Keratinocyte (primary cell): ENCODE measurements at regions not wholly inside any gene's neighbourhood (a gene's known extent, or its start where the extent isn't known, plus 50 kb on each side); places are given as distances from the start of the nearest gene placed in this dataset.

Experiments
- DNase-seq: peaks from one replicate; pipeline ENCODE4 v3.0.0-alpha.2; 2011; ENCODE audit warnings: low read depth, missing footprints, low spot score
- FAIRE-seq: peaks from 2 replicates; lab custom pipeline; 2011; peaks lifted over from hg19 to GRCh38; lab: Jason Lieb, UNC
- H2AFZ ChIP-seq: 2 replicates; pipeline ENCODE4 v1.6.0; 2012; ENCODE audit warnings: low read length, control low read depth, inconsistent platforms; ENCODE audit not compliant: control insufficient read depth
- H3K27ac ChIP-seq: 2 replicates; pipeline ENCODE4 v1.5.1; 2011; ENCODE audit warnings: low read length; ENCODE audit not compliant: control insufficient read depth, insufficient read depth
- H3K27me3 ChIP-seq: 3 replicates; pipeline ENCODE4 v1.6.0; 2011; ENCODE audit warnings: low read length; ENCODE audit not compliant: control insufficient read depth, insufficient read depth; ENCODE audit errors: extremely low read depth
- H3K36me3 ChIP-seq, 2 experiments: 2 replicates in 1 of 2; 3 replicates in 1 of 2; pipeline ENCODE4 v1.5.1; 2011; ENCODE audit warnings: low read length in 2 of 2, mild to moderate bottlenecking in 1 of 2; ENCODE audit not compliant: control insufficient read depth in 2 of 2, insufficient read depth in 2 of 2; ENCODE audit errors: extremely low read depth in 1 of 2
- H3K4me1 ChIP-seq: 3 replicates; pipeline ENCODE4 v1.5.1; 2011; ENCODE audit warnings: low read length; ENCODE audit not compliant: control insufficient read depth, insufficient read depth; ENCODE audit errors: extremely low read depth
- H3K4me2 ChIP-seq: 3 replicates; pipeline ENCODE4 v1.6.0; 2011; ENCODE audit warnings: low read depth, low read length; ENCODE audit not compliant: control insufficient read depth, insufficient read depth; ENCODE audit errors: extremely low read depth
- H3K4me3 ChIP-seq, 3 experiments: fragments of 200-600 bp in 1 of 3; sonication (generic) in 1 of 3; 2 replicates in 2 of 3; 3 replicates in 1 of 3; pipeline ENCODE4 v1.5.1; 2011 to 2016; ENCODE audit warnings: low read length in 3 of 3, mild to moderate bottlenecking in 3 of 3, control low read depth in 2 of 3, inconsistent platforms in 1 of 3, low read depth in 1 of 3, mixed read lengths in 1 of 3, mixed run types in 1 of 3, moderate library complexity in 1 of 3; ENCODE audit not compliant: control insufficient read depth in 2 of 3, insufficient read depth in 2 of 3; ENCODE audit errors: extremely low read depth in 1 of 3
- H3K79me2 ChIP-seq: 2 replicates; pipeline ENCODE4 v1.6.0; 2012; ENCODE audit warnings: low read length; ENCODE audit not compliant: control insufficient read depth, insufficient read depth
- H3K9ac ChIP-seq: 3 replicates; pipeline ENCODE4 v1.6.0; 2011; ENCODE audit warnings: low read length; ENCODE audit not compliant: control insufficient read depth, insufficient read depth; ENCODE audit errors: extremely low read depth
- H3K9me1 ChIP-seq: 3 replicates; pipeline ENCODE4 v1.6.0; 2011; ENCODE audit warnings: low read length; ENCODE audit not compliant: control insufficient read depth, insufficient read depth; ENCODE audit errors: extremely low read depth
- H3K9me3 ChIP-seq: 2 replicates; pipeline ENCODE4 v1.5.1; 2012; ENCODE audit warnings: low read depth, low read length; ENCODE audit not compliant: control insufficient read depth
- H4K20me1 ChIP-seq: 3 replicates; pipeline ENCODE4 v1.6.0; 2011; ENCODE audit warnings: low read length; ENCODE audit not compliant: control insufficient read depth, insufficient read depth; ENCODE audit errors: extremely low read depth
- CTCF ChIP-seq, 3 experiments: IDR thresholded peaks in 1 of 3; conservative IDR thresholded peaks in 1 of 3; optimal IDR thresholded peaks in 1 of 3; 2 replicates in 2 of 3; 3 replicates in 1 of 3; pipeline versions ENCODE3 to v1.5.1; 2011; ENCODE audit warnings: low read length in 3 of 3, mild to moderate bottlenecking in 3 of 3, moderate library complexity in 2 of 3, control low read depth in 1 of 3, inconsistent platforms in 1 of 3; ENCODE audit not compliant: insufficient read depth in 2 of 3; ENCODE audit errors: extremely low read depth in 1 of 3
- EZH2 ChIP-seq: IDR thresholded peaks from one replicate; pipeline ENCODE4 v1.6.1; 2012; ENCODE audit warnings: inconsistent platforms, mild to moderate bottlenecking, low read length, moderate library complexity
- dilution Hi-C: fragments of 300-500 bp; cut with MboI; formaldehyde crosslinking; loops from one replicate; pipeline ENCODE4 v1.7.0; 2020; ENCODE audit warnings: low sequenced_read_pairs; ENCODE audit not compliant: extremely low pct_ligation_motif_present

DNA sequence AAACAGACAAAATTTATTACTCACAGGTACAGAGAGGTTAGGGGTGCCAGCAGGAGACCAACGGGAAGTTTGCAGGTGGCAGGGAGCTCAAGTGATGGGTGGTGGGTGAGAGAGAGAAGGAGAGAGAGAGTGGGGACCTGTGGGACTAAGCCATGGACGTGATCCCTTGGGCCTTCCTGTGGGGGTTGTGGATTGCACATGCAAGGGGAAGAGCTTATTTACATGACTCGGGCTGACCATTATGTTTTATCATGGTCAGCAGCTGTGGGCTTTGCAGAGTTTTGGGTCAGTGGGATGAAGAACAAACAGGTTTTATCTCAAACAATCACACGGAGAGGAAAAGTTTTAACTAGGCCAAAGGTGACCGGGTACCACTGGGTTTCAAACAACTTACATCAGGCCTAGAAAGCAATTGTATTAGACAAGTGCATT lies 156.2 kb upstream of the EXOC2 start:
- no peaks in the 10 kb centered on the region for H3K79me2 ChIP-seq
- H3K4me3 ChIP-seq: no peak overlapping the region
- H3K9ac ChIP-seq: no peak overlapping the region
- H3K27ac ChIP-seq: no peak overlapping the region
- H3K4me2 ChIP-seq: no peak overlapping the region
- TF ChIP-seq EZH2: no peak
- no peak for TF ChIP-seq CTCF (optimal IDR thresholded peaks at IDR 0.05 in 1 of 3, IDR thresholded peaks at IDR 0.05 in 1 of 3, conservative IDR thresholded peaks at IDR 0.05 in 1 of 3; ENCODE audit: extremely low read depth in 1 of 3, insufficient read depth in 2 of 3, low read length in 3 of 3)
- DNase-seq (no peak), FAIRE-seq (no peak)
- no peaks in the 10 kb centered on the region for H3K27me3 ChIP-seq
- H3K9me3 ChIP-seq: no peaks in the 10 kb centered on the region
- no peaks in the 10 kb centered on the region for H4K20me1 ChIP-seq
- no peaks in the 10 kb centered on the region for H3K9me1 ChIP-seq
- H3K36me3 ChIP-seq: no peaks in the 10 kb centered on the region
- no peak overlapping the region for H2AFZ ChIP-seq
- no peaks in the 10 kb centered on the region for H3K4me1 ChIP-seq
- dilution Hi-C loops: no loop called here

DNA sequence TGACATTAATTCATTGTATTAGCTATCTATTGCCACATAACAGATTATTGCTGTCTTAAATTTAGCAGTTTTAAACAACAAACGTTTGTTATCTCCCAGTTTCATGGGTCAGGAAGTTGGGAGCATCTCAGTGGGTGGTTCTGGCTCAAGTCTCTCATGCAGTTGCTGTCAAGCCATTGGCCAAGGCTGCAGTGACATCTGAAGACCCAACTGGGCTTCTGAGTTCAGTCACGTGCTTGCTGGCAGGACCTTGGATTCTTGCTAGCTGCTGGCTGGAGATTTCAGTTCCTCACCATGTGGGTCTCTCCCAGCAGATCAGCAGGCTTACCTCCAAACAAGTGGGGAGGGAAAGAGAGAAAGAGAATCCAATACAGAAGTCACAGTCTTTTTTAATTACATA lies 152.6 kb upstream of the EXOC2 start:
- FAIRE-seq (no peak), DNase-seq (no peak)
- Histone ChIP-seq H2AFZ (no peak overlapping the region), H3K4me1 (no peaks in the 10 kb centered on the region), H3K36me3 (no peaks in the 10 kb centered on the region), H3K27me3 (no peaks in the 10 kb centered on the region), H3K4me2 (no peak overlapping the region), H3K9me3 (no peaks in the 10 kb centered on the region), H3K9me1 (no peaks in the 10 kb centered on the region), H3K9ac (no peak overlapping the region), H4K20me1 (no peaks in the 10 kb centered on the region), H3K27ac (no peak overlapping the region), H3K4me3 (no peak overlapping the region), H3K79me2 (no peaks in the 10 kb centered on the region)
- dilution Hi-C loops: no loop called here
- TF ChIP-seq EZH2 (no peak), CTCF (optimal IDR thresholded peaks at IDR 0.05 in 1 of 3, IDR thresholded peaks at IDR 0.05 in 1 of 3, conservative IDR thresholded peaks at IDR 0.05 in 1 of 3; ENCODE audit: extremely low read depth in 1 of 3, insufficient read depth in 2 of 3, low read length in 3 of 3) (no peak)
